PC-9 (cell line): ENCODE measurements at regions not wholly inside any gene's neighbourhood (a gene's known extent, or its start where the extent isn't known, plus 50 kb on each side); places are given as distances from the start of the nearest gene placed in this dataset.

ENCODE experiments used
- BruUV-seq: library from RNA; stranded (reverse); fragments of 400-500 nt; replicated peaks from 2 replicates; lab custom pipeline; 2021; lab: Mats Ljungman, UMichigan
- CTCF ChIA-PET: fragments of 300-600 bp; sonication (Branson Sonifier 250); formaldehyde crosslinking; loops from one replicate; lab custom pipeline; 2022; ENCODE audit warnings: antibody characterized with exemption; lab: Charles Lee
- POLR2A ChIA-PET: fragments of 300-600 bp; sonication (Branson Sonifier 250); formaldehyde crosslinking; loops from one replicate; lab custom pipeline; 2022; ENCODE audit warnings: antibody characterized with exemption; ENCODE audit not compliant: unreplicated experiment; lab: Charles Lee
- DNase-seq, 2 experiments: peaks; one replicate each; pipeline versions ENCODE4 v3.0.0 to v3.0.0-alpha.2; 2015 to 2022; ENCODE audit warnings: mixed read lengths in 1 of 2
- H2AFZ ChIP-seq: fragments of 200-600 bp; sonication (generic); 2 replicates; pipeline ENCODE4 v1.8.1; 2017; ENCODE audit warnings: antibody characterized with exemption
- H3F3A ChIP-seq: fragments of 200-600 bp; sonication (generic); 2 replicates; pipeline ENCODE4 v1.8.1; 2017; ENCODE audit warnings: antibody characterized with exemption, mild to moderate bottlenecking, low read depth; ENCODE audit not compliant: insufficient read depth
- H3K27ac ChIP-seq: fragments of 200-600 bp; sonication (generic); 2 replicates; pipeline ENCODE4 v1.6.1; 2016; ENCODE audit warnings: mixed run types
- H3K27me3 ChIP-seq: fragments of 200-600 bp; sonication (generic); 2 replicates; pipeline ENCODE4 v1.6.1; 2016; ENCODE audit warnings: low read depth, mixed run types; ENCODE audit not compliant: insufficient read depth
- H3K36me3 ChIP-seq: fragments of 200-600 bp; sonication (generic); 2 replicates; pipeline ENCODE4 v1.6.1; 2016; ENCODE audit warnings: low read depth, mixed run types
- H3K4me1 ChIP-seq: fragments of 200-600 bp; sonication (generic); replicated peaks from 2 replicates; pipeline ENCODE4 v1.6.1; 2016; ENCODE audit warnings: mixed run types; ENCODE audit not compliant: insufficient read depth
- H3K4me2 ChIP-seq: fragments of 200-600 bp; sonication (generic); 2 replicates; pipeline ENCODE4 v1.6.1; 2017; ENCODE audit warnings: mixed run types
- H3K4me3 ChIP-seq: fragments of 200-600 bp; sonication (generic); 2 replicates; pipeline ENCODE4 v1.6.1; 2016; ENCODE audit warnings: mixed run types
- H3K79me2 ChIP-seq: fragments of 200-600 bp; sonication (generic); 2 replicates; pipeline ENCODE4 v1.6.1; 2017; ENCODE audit warnings: low read depth, mixed run types
- H3K9me2 ChIP-seq: fragments of 200-600 bp; sonication (generic); 2 replicates; pipeline ENCODE4 v1.8.1; 2017; ENCODE audit warnings: mild to moderate bottlenecking; ENCODE audit not compliant: insufficient read depth
- H3K9me3 ChIP-seq: fragments of 200-600 bp; sonication (generic); 2 replicates; pipeline ENCODE4 v1.8.1; 2016; ENCODE audit warnings: low read depth; ENCODE audit not compliant: insufficient read depth
- H4K20me1 ChIP-seq: fragments of 200-600 bp; sonication (generic); 2 replicates; pipeline ENCODE4 v1.8.1; 2017; ENCODE audit not compliant: insufficient read depth
- EZH2 ChIP-seq: fragments of 200-600 bp; sonication (generic); IDR thresholded peaks from 2 replicates; pipeline ENCODE4 v1.8.0; 2017; ENCODE audit warnings: antibody characterized with exemption, low read depth
- intact Hi-C: fragments of 100-400 bp; cut with micrococcal nuclease; formaldehyde crosslinking; loops from one replicate; pipeline ENCODE4 v1.10.0; 2022; ENCODE audit not compliant: unreplicated experiment
- TF ChIP-seq, protein P1 (sequence below): fragments of 200-600 bp; sonication (generic); conservative IDR thresholded peaks from 2 replicates; pipeline ENCODE4 v1.6.1; 2017; ENCODE audit warnings: mixed run types, antibody characterized with exemption, mild to moderate bottlenecking, moderate library complexity

- Histone ChIP-seq H3K4me1 (no peaks in the 10 kb centered on the region), H3K27ac (no peak overlapping the region), H3K9me2 (no peaks in the 10 kb centered on the region), H3K36me3 (no peaks in the 10 kb centered on the region), H3K4me3 (no peak overlapping the region), H2AFZ (no peak overlapping the region), H3K27me3 (peaks cover 33% of the 10 kb centered on the region), H4K20me1 (no peaks in the 10 kb centered on the region; the same call in 1 of the 2 replicates), H3K4me2 (no peak overlapping the region), H3K9me3 (no peaks in the 10 kb centered on the region), H3F3A (no peaks in the 10 kb centered on the region), H3K79me2 (no peaks in the 10 kb centered on the region)
- no peak for DNase-seq
- ChIA-PET POLR2A (no interaction called here), CTCF (no interaction called here)
- TF ChIP-seq, protein P1, sequence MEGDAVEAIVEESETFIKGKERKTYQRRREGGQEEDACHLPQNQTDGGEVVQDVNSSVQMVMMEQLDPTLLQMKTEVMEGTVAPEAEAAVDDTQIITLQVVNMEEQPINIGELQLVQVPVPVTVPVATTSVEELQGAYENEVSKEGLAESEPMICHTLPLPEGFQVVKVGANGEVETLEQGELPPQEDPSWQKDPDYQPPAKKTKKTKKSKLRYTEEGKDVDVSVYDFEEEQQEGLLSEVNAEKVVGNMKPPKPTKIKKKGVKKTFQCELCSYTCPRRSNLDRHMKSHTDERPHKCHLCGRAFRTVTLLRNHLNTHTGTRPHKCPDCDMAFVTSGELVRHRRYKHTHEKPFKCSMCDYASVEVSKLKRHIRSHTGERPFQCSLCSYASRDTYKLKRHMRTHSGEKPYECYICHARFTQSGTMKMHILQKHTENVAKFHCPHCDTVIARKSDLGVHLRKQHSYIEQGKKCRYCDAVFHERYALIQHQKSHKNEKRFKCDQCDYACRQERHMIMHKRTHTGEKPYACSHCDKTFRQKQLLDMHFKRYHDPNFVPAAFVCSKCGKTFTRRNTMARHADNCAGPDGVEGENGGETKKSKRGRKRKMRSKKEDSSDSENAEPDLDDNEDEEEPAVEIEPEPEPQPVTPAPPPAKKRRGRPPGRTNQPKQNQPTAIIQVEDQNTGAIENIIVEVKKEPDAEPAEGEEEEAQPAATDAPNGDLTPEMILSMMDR, result no peak
- no peak for TF ChIP-seq EZH2
- intact Hi-C loops, result no loop called here
- BruUV-seq, result no TSS peak
These were observed 214.4 kb downstream of the TBX5 start for GRCh38 chr12:114191581-114191980.

- H3F3A ChIP-seq, result no peaks in the 10 kb centered on the region
- BruUV-seq, result no TSS peak
- ChIA-PET CTCF (no interaction called here), POLR2A (no interaction called here)
- no peaks in the 10 kb centered on the region for H3K4me1 ChIP-seq
- no peak overlapping the region for H2AFZ ChIP-seq
- H3K4me2 ChIP-seq, result no peak overlapping the region
- intact Hi-C loops, result no loop called here
- H3K4me3 ChIP-seq, result no peak overlapping the region
- no peaks in the 10 kb centered on the region for H3K36me3 ChIP-seq
- DNase-seq, result no peak
- H3K79me2 ChIP-seq, result no peaks in the 10 kb centered on the region
- TF ChIP-seq, protein P1, result no peak
- TF ChIP-seq EZH2, result no peak
- H4K20me1 ChIP-seq, result no peaks in the 10 kb centered on the region; the same call in 1 of the 2 replicates
- no peak overlapping the region for H3K27ac ChIP-seq
- H3K9me3 ChIP-seq, result no peaks in the 10 kb centered on the region
- H3K27me3 ChIP-seq, result peaks cover 32% of the 10 kb centered on the region
- no peaks in the 10 kb centered on the region for H3K9me2 ChIP-seq
These were observed 215.0 kb downstream of the TBX5 start for GRCh38 chr12:114190971-114191370.

- Histone ChIP-seq H3K9me3 (no peaks in the 10 kb centered on the region), H4K20me1 (no peaks in the 10 kb centered on the region), H3K27me3 (peaks cover 47% of the 10 kb centered on the region), H3K79me2 (no peaks in the 10 kb centered on the region), H3K4me1 (no peaks in the 10 kb centered on the region), H3K9me2 (no peaks in the 10 kb centered on the region), H3K27ac (no peak overlapping the region), H3F3A (no peaks in the 10 kb centered on the region), H3K4me3 (no peak overlapping the region), H2AFZ (no peak overlapping the region), H3K4me2 (no peak overlapping the region), H3K36me3 (no peaks in the 10 kb centered on the region)
- DNase-seq, result no peak
- POLR2A ChIA-PET, result no interaction called here
- TF ChIP-seq, protein P1, result no peak
- no peak for TF ChIP-seq EZH2
- no TSS peak for BruUV-seq
- CTCF ChIA-PET, result no interaction called here
- intact Hi-C loops, result no loop called here
These were observed 216.7 kb downstream of the TBX5 start for GRCh38 chr12:114189266-114189665.
